ENCODE measurements at regions not wholly inside any gene's neighbourhood (a gene's known extent, or its start where the extent isn't known, plus 50 kb on each side); places are given as distances from the start of the nearest gene placed in this dataset.

- no peak for DNase-seq (ENCODE audit: low read depth)
- no peak for TF ChIP-seq CTCF (IDR thresholded peaks at IDR 0.05; ENCODE audit: insufficient read depth, low read depth, low read length, missing control alignments)
- H3K4me3 ChIP-seq (ENCODE audit: low read length), result no peak overlapping the region
These were observed 63.1 kb upstream of the MEOX2 start for GRCh38 chr7:15749631-15750030.

- DNase-seq (ENCODE audit: low read depth), result no peak
- TF ChIP-seq CTCF (IDR thresholded peaks at IDR 0.05; ENCODE audit: insufficient read depth, low read depth, low read length, missing control alignments), result no peak
- no peak overlapping the region for H3K4me3 ChIP-seq (ENCODE audit: low read length)
These were observed 61.2 kb upstream of the MEOX2 start for GRCh38 chr7:15747712-15748111.

GRCh38 chr7:15747301-15747700 lies 60.8 kb upstream of the MEOX2 start:
- no peak overlapping the region for H3K4me3 ChIP-seq (ENCODE audit: low read length)
- no peak for TF ChIP-seq CTCF (IDR thresholded peaks at IDR 0.05; ENCODE audit: insufficient read depth, low read depth, low read length, missing control alignments)
- no peak for DNase-seq (ENCODE audit: low read depth)

- TF ChIP-seq CTCF (IDR thresholded peaks at IDR 0.05; ENCODE audit: insufficient read depth, low read depth, low read length, missing control alignments), result no peak
- no peak overlapping the region for H3K4me3 ChIP-seq (ENCODE audit: low read length)
- no peak for DNase-seq (ENCODE audit: low read depth)
These were observed 57.5 kb upstream of the MEOX2 start for GRCh38 chr7:15743926-15744480.

- no peak for TF ChIP-seq CTCF (IDR thresholded peaks at IDR 0.05; ENCODE audit: insufficient read depth, low read depth, low read length, missing control alignments)
- DNase-seq (ENCODE audit: low read depth), result no peak
- H3K4me3 ChIP-seq (ENCODE audit: low read length), result no peak overlapping the region
These were observed 51.1 kb upstream of the MEOX2 start for GRCh38 chr7:15737601-15738000.
